IMR-90 (cell line): ENCODE measurements at regions not wholly inside any gene's neighbourhood (a gene's known extent, or its start where the extent isn't known, plus 50 kb on each side); places are given as distances from the start of the nearest gene placed in this dataset.

Experiments
- ATAC-seq: fragments of 200-7000 bp; cut with Tn5 transposase; 2 replicates; pipeline ENCODE4 v1.9.1; 2020; ENCODE audit warnings: low read depth, mild to moderate bottlenecking, moderate library complexity
- BruUV-seq: library from RNA; stranded (reverse); fragments of 400-500 nt; replicated peaks from 2 replicates; lab custom pipeline; 2021; lab: Mats Ljungman, UMichigan
- CTCF ChIA-PET: fragments of 300-600 bp; formaldehyde crosslinking; extraction: SDS; loops from one replicate; lab custom pipeline; 2021; ENCODE audit warnings: antibody characterized with exemption; lab: Yijun Ruan, JAX
- POLR2A ChIA-PET: fragments of 300-600 bp; sonication (Branson Sonifier 250); formaldehyde crosslinking; loops from one replicate; lab custom pipeline; 2022; ENCODE audit warnings: antibody characterized with exemption; ENCODE audit not compliant: unreplicated experiment; lab: Charles Lee
- DNase-seq: peaks from one replicate; pipeline ENCODE4 v3.0.0; 2013
- H2AFZ ChIP-seq: replicated peaks from 2 replicates; pipeline ENCODE3; 2013; ENCODE audit warnings: low read length, mild to moderate bottlenecking; ENCODE audit not compliant: poor library complexity
- H2AK5ac ChIP-seq: 2 replicates; pipeline ENCODE4 v1.6.1; 2013; ENCODE audit warnings: low read depth, low read length, inconsistent platforms
- H2AK9ac ChIP-seq: replicated peaks from 2 replicates; pipeline ENCODE3; 2013; ENCODE audit warnings: mild to moderate bottlenecking, low read depth, low read length, moderate library complexity; ENCODE audit not compliant: poor library complexity
- H2BK120ac ChIP-seq: 2 replicates; pipeline ENCODE4 v1.6.1; 2013; ENCODE audit warnings: low read depth, low read length, inconsistent platforms
- H2BK15ac ChIP-seq: 3 replicates; pipeline ENCODE4 v1.6.1; 2013; ENCODE audit warnings: low read depth, low read length, inconsistent platforms
- H2BK20ac ChIP-seq: 2 replicates; pipeline ENCODE4 v1.6.1; 2013; ENCODE audit warnings: low read depth, mild to moderate bottlenecking, inconsistent platforms, low read length, moderate library complexity
- H2BK5ac ChIP-seq: 2 replicates; pipeline ENCODE4 v1.6.1; 2013; ENCODE audit warnings: mild to moderate bottlenecking, low read depth, low read length, inconsistent platforms; ENCODE audit not compliant: poor library complexity, severe bottlenecking
- H3K14ac ChIP-seq: replicated peaks from 2 replicates; pipeline ENCODE4 v1.6.1; 2013; ENCODE audit warnings: low read depth, low read length, inconsistent platforms
- H3K18ac ChIP-seq: 2 replicates; pipeline ENCODE4 v1.6.1; 2013; ENCODE audit warnings: low read depth, low read length, control low read depth
- H3K23ac ChIP-seq: 2 replicates; pipeline ENCODE4 v1.6.1; 2013; ENCODE audit warnings: low read depth, low read length, inconsistent platforms
- H3K27ac ChIP-seq: 2 replicates; pipeline ENCODE4 v1.5.1; 2013; ENCODE audit warnings: mild to moderate bottlenecking, control low read depth, low read length; ENCODE audit not compliant: insufficient read depth
- H3K27me3 ChIP-seq: 2 replicates; pipeline ENCODE4 v1.6.1; 2013; ENCODE audit warnings: low read length; ENCODE audit not compliant: control insufficient read depth, insufficient read depth
- H3K36me3 ChIP-seq: 2 replicates; pipeline ENCODE4 v1.6.1; 2013; ENCODE audit warnings: low read length, mixed read lengths; ENCODE audit not compliant: control insufficient read depth, insufficient read depth
- H3K4ac ChIP-seq: 2 replicates; pipeline ENCODE4 v1.6.1; 2013; ENCODE audit warnings: low read depth, low read length, inconsistent platforms
- H3K4me1 ChIP-seq: 2 replicates; pipeline ENCODE4 v1.6.1; 2013; ENCODE audit warnings: low read length, mixed read lengths; ENCODE audit not compliant: control insufficient read depth, insufficient read depth
- H3K4me2 ChIP-seq: 2 replicates; pipeline ENCODE4 v1.6.1; 2013; ENCODE audit warnings: low read depth, mild to moderate bottlenecking, control low read depth, low read length, moderate library complexity
- H3K4me3 ChIP-seq: 2 replicates; pipeline ENCODE4 v1.5.1; 2013; ENCODE audit warnings: low read depth, mild to moderate bottlenecking, control low read depth, low read length, moderate library complexity; ENCODE audit not compliant: insufficient read depth
- H3K56ac ChIP-seq: 2 replicates; pipeline ENCODE4 v1.6.1; 2013; ENCODE audit warnings: low read length, inconsistent platforms; ENCODE audit not compliant: insufficient read depth; ENCODE audit errors: extremely low read depth
- H3K79me1 ChIP-seq, 2 experiments: 2 replicates each; pipeline ENCODE4 v1.6.1; 2013; ENCODE audit warnings: low read length in 2 of 2, inconsistent platforms in 1 of 2, low read depth in 1 of 2
- H3K9ac ChIP-seq: 2 replicates; pipeline ENCODE4 v1.6.1; 2013; ENCODE audit warnings: low read depth, low read length, control low read depth
- H3K9me1 ChIP-seq: 2 replicates; pipeline ENCODE4 v1.6.1; 2013; ENCODE audit warnings: low read length, inconsistent platforms; ENCODE audit not compliant: insufficient read depth
- H3K9me3 ChIP-seq: 2 replicates; pipeline ENCODE4 v1.6.1; 2013; ENCODE audit warnings: low read length; ENCODE audit not compliant: control insufficient read depth, insufficient read depth
- H4K20me1 ChIP-seq: 2 replicates; pipeline ENCODE4 v1.6.1; 2013; ENCODE audit warnings: low read length, inconsistent platforms; ENCODE audit not compliant: insufficient read depth
- H4K5ac ChIP-seq: 2 replicates; pipeline ENCODE4 v1.6.1; 2013; ENCODE audit warnings: mild to moderate bottlenecking, low read depth, low read length, control low read depth
- H4K8ac ChIP-seq, 2 experiments: 2 replicates each; pipeline ENCODE4 v1.6.1; 2013; ENCODE audit warnings: low read depth in 2 of 2, low read length in 2 of 2, control low read depth in 1 of 2, inconsistent platforms in 1 of 2
- H4K91ac ChIP-seq: 2 replicates; pipeline ENCODE4 v1.6.1; 2013; ENCODE audit warnings: low read depth, low read length, inconsistent platforms; ENCODE audit not compliant: insufficient read depth
- BHLHE40 ChIP-seq: fragments of 150-350 bp; IDR thresholded peaks from 2 replicates; pipeline ENCODE4 v1.6.1; 2016; ENCODE audit warnings: mild to moderate bottlenecking, low read depth, low read length
- CEBPB ChIP-seq: IDR thresholded peaks from 2 replicates; pipeline ENCODE4 v1.6.1; 2012; ENCODE audit warnings: low read depth, low read length, improper control_type of control experiment
- CHD1 ChIP-seq: IDR thresholded peaks from 2 replicates; pipeline ENCODE4 v1.6.1; 2012; ENCODE audit warnings: low read depth, low read length, improper control_type of control experiment
- FOS ChIP-seq: fragments of 150-350 bp; IDR thresholded peaks from 2 replicates; pipeline ENCODE4 v1.6.1; 2016; ENCODE audit warnings: low read depth, low read length
- MAFK ChIP-seq: IDR thresholded peaks from 2 replicates; pipeline ENCODE4 v1.6.1; 2012; ENCODE audit warnings: low read depth, low read length, improper control_type of control experiment
- MAZ ChIP-seq: IDR thresholded peaks from 2 replicates; pipeline ENCODE4 v1.6.1; 2012; ENCODE audit warnings: low read depth, mild to moderate bottlenecking, low read length, improper control_type of control experiment, moderate library complexity, borderline replicate concordance
- NFE2L2 ChIP-seq: fragments of 150-350 bp; IDR thresholded peaks from 2 replicates; pipeline ENCODE4 v1.6.1; 2016; ENCODE audit warnings: low read depth, mild to moderate bottlenecking, low read length
- POLR2A ChIP-seq: IDR thresholded peaks from 2 replicates; pipeline ENCODE4 v1.6.1; 2012; ENCODE audit warnings: mild to moderate bottlenecking, low read depth, low read length
- RAD21 ChIP-seq: IDR thresholded peaks from 2 replicates; pipeline ENCODE4 v1.6.1; 2012; ENCODE audit warnings: low read length, improper control_type of control experiment
- RCOR1 ChIP-seq: IDR thresholded peaks from 2 replicates; pipeline ENCODE4 v1.6.1; 2012; ENCODE audit warnings: mild to moderate bottlenecking, low read length, improper control_type of control experiment; ENCODE audit not compliant: insufficient replicate concordance
- SMC3 ChIP-seq: fragments of 150-350 bp; IDR thresholded peaks from 2 replicates; pipeline ENCODE4 v1.6.1; 2016; ENCODE audit warnings: low read depth, mild to moderate bottlenecking, antibody characterized with exemption, low read length, moderate library complexity
- WGBS, 2 experiments: methylation state at CpG; one replicate each; pipeline versions ENCODE4 v1.1.5 to v1.1.7; 2013; ENCODE audit warnings: missing lambda C conversion rate in 2 of 2; ENCODE audit not compliant: insufficient read length in 1 of 2; ENCODE audit errors: extremely low coverage in 2 of 2; 5-methylcytosine and 5-hydroxymethylcytosine counted together
- dilution Hi-C: fragments of 300-500 bp; cut with HindIII; formaldehyde crosslinking; loops from one replicate; pipeline ENCODE4 v1.14.3; 2018; ENCODE audit warnings: low sequenced_read_pairs; ENCODE audit not compliant: unreplicated experiment
- in situ Hi-C: fragments of 300-500 bp; cut with MboI; formaldehyde crosslinking; loops from 3 replicates; pipeline ENCODE4 v1.14.3; 2019; ENCODE audit warnings: low sequenced_read_pairs, inconsistent platforms, mixed read lengths
- intact Hi-C: fragments of 100-400 bp; cut with micrococcal nuclease; formaldehyde crosslinking; loops from 2 replicates; pipeline ENCODE4 v1.10.0; 2022
- TF ChIP-seq, protein P1 (sequence below): fragments of 150-350 bp; IDR thresholded peaks from 2 replicates; pipeline ENCODE4 v1.6.1; 2016; ENCODE audit warnings: low read depth, mild to moderate bottlenecking, low read length, moderate library complexity, borderline replicate concordance
- TF ChIP-seq, protein P2 (sequence below): conservative IDR thresholded peaks from 2 replicates; pipeline ENCODE4 v1.5.1; 2012; ENCODE audit warnings: mild to moderate bottlenecking, low read depth, low read length, improper control_type of control experiment

GRCh38 chr2:226643946-226644282, 155.7 kb downstream of the IRS1 start:
- peak overlapping the region; percentile 90 for H3K14ac ChIP-seq
- peak overlapping the region; percentile 79 for H2BK120ac ChIP-seq
- no peaks in the 10 kb centered on the region for H4K20me1 ChIP-seq
- H3K9me1 ChIP-seq: peaks cover 16% of the 10 kb centered on the region
- H3K79me1 ChIP-seq: peaks cover 0 to 12% of the 10 kb centered on the region in 2 experiments; a peak in 1 of 4 replicates
- DNase-seq (no peak), ATAC-seq (no peak)
- intact Hi-C loops (no loop called here), in situ Hi-C loops (no loop called here), dilution Hi-C loops (no loop called here)
- H3K27me3 ChIP-seq: no peaks in the 10 kb centered on the region
- peak overlapping the region; percentile 28 to 75 for H4K8ac ChIP-seq
- TF ChIP-seq POLR2A: no peak
- TF ChIP-seq NFE2L2: no peak
- TF ChIP-seq RCOR1: no peak
- TF ChIP-seq, protein P1, sequence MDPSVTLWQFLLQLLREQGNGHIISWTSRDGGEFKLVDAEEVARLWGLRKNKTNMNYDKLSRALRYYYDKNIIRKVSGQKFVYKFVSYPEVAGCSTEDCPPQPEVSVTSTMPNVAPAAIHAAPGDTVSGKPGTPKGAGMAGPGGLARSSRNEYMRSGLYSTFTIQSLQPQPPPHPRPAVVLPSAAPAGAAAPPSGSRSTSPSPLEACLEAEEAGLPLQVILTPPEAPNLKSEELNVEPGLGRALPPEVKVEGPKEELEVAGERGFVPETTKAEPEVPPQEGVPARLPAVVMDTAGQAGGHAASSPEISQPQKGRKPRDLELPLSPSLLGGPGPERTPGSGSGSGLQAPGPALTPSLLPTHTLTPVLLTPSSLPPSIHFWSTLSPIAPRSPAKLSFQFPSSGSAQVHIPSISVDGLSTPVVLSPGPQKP: no peak
- no peak for TF ChIP-seq RAD21
- TF ChIP-seq MAZ: no peak
- TF ChIP-seq MAFK: no peak
- TF ChIP-seq, protein P2, sequence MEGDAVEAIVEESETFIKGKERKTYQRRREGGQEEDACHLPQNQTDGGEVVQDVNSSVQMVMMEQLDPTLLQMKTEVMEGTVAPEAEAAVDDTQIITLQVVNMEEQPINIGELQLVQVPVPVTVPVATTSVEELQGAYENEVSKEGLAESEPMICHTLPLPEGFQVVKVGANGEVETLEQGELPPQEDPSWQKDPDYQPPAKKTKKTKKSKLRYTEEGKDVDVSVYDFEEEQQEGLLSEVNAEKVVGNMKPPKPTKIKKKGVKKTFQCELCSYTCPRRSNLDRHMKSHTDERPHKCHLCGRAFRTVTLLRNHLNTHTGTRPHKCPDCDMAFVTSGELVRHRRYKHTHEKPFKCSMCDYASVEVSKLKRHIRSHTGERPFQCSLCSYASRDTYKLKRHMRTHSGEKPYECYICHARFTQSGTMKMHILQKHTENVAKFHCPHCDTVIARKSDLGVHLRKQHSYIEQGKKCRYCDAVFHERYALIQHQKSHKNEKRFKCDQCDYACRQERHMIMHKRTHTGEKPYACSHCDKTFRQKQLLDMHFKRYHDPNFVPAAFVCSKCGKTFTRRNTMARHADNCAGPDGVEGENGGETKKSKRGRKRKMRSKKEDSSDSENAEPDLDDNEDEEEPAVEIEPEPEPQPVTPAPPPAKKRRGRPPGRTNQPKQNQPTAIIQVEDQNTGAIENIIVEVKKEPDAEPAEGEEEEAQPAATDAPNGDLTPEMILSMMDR: no peak
- no peak for TF ChIP-seq CEBPB
- TF ChIP-seq FOS: no peak
- no peak for TF ChIP-seq CHD1
- no peak for TF ChIP-seq SMC3
- TF ChIP-seq BHLHE40: no peak
- WGBS, 2 experiments: no CpG with 5 or more reads among the region's 5 CpGs
- H3K9me3 ChIP-seq: peaks cover under 1% of the 10 kb centered on the region; the same call in 1 of the 2 replicates
- no peaks in the 10 kb centered on the region for H3K36me3 ChIP-seq
- H2AFZ ChIP-seq: peak overlapping the region; percentile 80
- peak overlapping the region; percentile 64 for H2BK20ac ChIP-seq
- H4K5ac ChIP-seq: peak overlapping the region; percentile 87
- H2AK9ac ChIP-seq: peak overlapping the region; percentile 52
- peak overlapping the region; percentile 56 for H4K91ac ChIP-seq
- peak overlapping the region; percentile 89 for H3K18ac ChIP-seq
- H2BK15ac ChIP-seq: peak overlapping the region; percentile 77; the same call in 2 of the 3 replicates
- no TSS peak for BruUV-seq
- peak overlapping the region; percentile 59; the same call in 1 of the 2 replicates for H3K27ac ChIP-seq
- H2BK5ac ChIP-seq: peak overlapping the region; percentile 100
- peak overlapping the region; percentile 82 for H3K4ac ChIP-seq
- H3K4me3 ChIP-seq: no peak overlapping the region
- ChIA-PET POLR2A (no interaction called here), CTCF (no interaction called here)
- peak overlapping the region; percentile 74 for H3K23ac ChIP-seq
- peaks cover 10% of the 10 kb centered on the region for H3K4me1 ChIP-seq
- H3K9ac ChIP-seq: peak overlapping the region; percentile 32; the same call in 1 of the 2 replicates
- H3K4me2 ChIP-seq: peak overlapping the region; percentile 14; the same call in 1 of the 2 replicates
- peak overlapping the region; percentile 30; the same call in 1 of the 2 replicates for H3K56ac ChIP-seq
- H2AK5ac ChIP-seq: peak overlapping the region; percentile 78
